ENCODE measurements at regions not wholly inside any gene's neighbourhood (a gene's known extent, or its start where the extent isn't known, plus 50 kb on each side); places are given as distances from the start of the nearest gene placed in this dataset.

- no peak overlapping the region for H3K9ac ChIP-seq (ENCODE audit: insufficient read depth in 1 of 2, low read length in 2 of 2)
- no peak overlapping the region for H3K4me3 ChIP-seq
- no peaks in the 10 kb centered on the region for H3K36me3 ChIP-seq (ENCODE audit: control insufficient read depth in 4 of 4, insufficient read depth in 4 of 4, low read length in 4 of 4)
- TF ChIP-seq CTCF (IDR thresholded peaks at IDR 0.05; ENCODE audit: control extremely low read depth, extremely low read depth), result no peak
- WGBS, 2 donors, result 71 to 75% methylated on average over 3 of the region's 3 CpGs
- no peak for DNase-seq
- no peak for ATAC-seq (ENCODE audit: insufficient read depth, low FRiP score)
- H3K4me1 ChIP-seq (ENCODE audit: control insufficient read depth in 5 of 5, insufficient read depth in 5 of 5, low read length in 5 of 5), result no peaks in the 10 kb centered on the region
- H3K27me3 ChIP-seq (ENCODE audit: control insufficient read depth in 3 of 3, insufficient read depth in 3 of 3, low read length in 2 of 3), result no peaks in the 10 kb centered on the region
- H3K27ac ChIP-seq (ENCODE audit: low read depth in 1 of 2, low read length in 1 of 2), result no peak overlapping the region
- no peaks in the 10 kb centered on the region for H3K9me3 ChIP-seq (ENCODE audit: control insufficient read depth in 4 of 4, insufficient read depth in 3 of 4, low read length in 3 of 4)
Measured at GRCh38 chr9:84587153-84587552, 82.4 kb upstream of the NTRK2 start.

- Histone ChIP-seq H3K9me3 (ENCODE audit: control insufficient read depth in 4 of 4, insufficient read depth in 3 of 4, low read length in 3 of 4) (peaks cover 0 to 2% (median 0%) of the 10 kb centered on the region in 4 donors), H3K4me1 (ENCODE audit: control insufficient read depth in 5 of 5, insufficient read depth in 5 of 5, low read length in 5 of 5) (no peaks in the 10 kb centered on the region), H3K36me3 (ENCODE audit: control insufficient read depth in 4 of 4, insufficient read depth in 4 of 4, low read length in 4 of 4) (no peaks in the 10 kb centered on the region), H3K27me3 (ENCODE audit: control insufficient read depth in 3 of 3, insufficient read depth in 3 of 3, low read length in 2 of 3) (no peaks in the 10 kb centered on the region), H3K9ac (ENCODE audit: insufficient read depth in 1 of 2, low read length in 2 of 2) (no peak overlapping the region), H3K4me3 (no peak overlapping the region), H3K27ac (ENCODE audit: low read depth in 1 of 2, low read length in 1 of 2) (no peak overlapping the region)
- TF ChIP-seq CTCF (IDR thresholded peaks at IDR 0.05; ENCODE audit: control extremely low read depth, extremely low read depth), result no peak
- no peak for DNase-seq
- peak; percentile 59 for ATAC-seq (ENCODE audit: insufficient read depth, low FRiP score)
- WGBS, 2 donors, result 65 to 91% methylated on average over 1 of the region's 1 CpG
Measured at GRCh38 chr9:84589542-84589941, 80.0 kb upstream of the NTRK2 start.

GRCh38 chr9:84590706-84591105 lies 78.8 kb upstream of the NTRK2 start:
- no peak overlapping the region for H3K9ac ChIP-seq (ENCODE audit: insufficient read depth in 1 of 2, low read length in 2 of 2)
- no peak overlapping the region for H3K27ac ChIP-seq (ENCODE audit: low read depth in 1 of 2, low read length in 1 of 2)
- H3K4me1 ChIP-seq (ENCODE audit: control insufficient read depth in 5 of 5, insufficient read depth in 5 of 5, low read length in 5 of 5), result no peaks in the 10 kb centered on the region
- no peaks in the 10 kb centered on the region for H3K27me3 ChIP-seq (ENCODE audit: control insufficient read depth in 3 of 3, insufficient read depth in 3 of 3, low read length in 2 of 3)
- no peaks in the 10 kb centered on the region for H3K36me3 ChIP-seq (ENCODE audit: control insufficient read depth in 4 of 4, insufficient read depth in 4 of 4, low read length in 4 of 4)
- H3K9me3 ChIP-seq (ENCODE audit: control insufficient read depth in 4 of 4, insufficient read depth in 3 of 4, low read length in 3 of 4), result peaks cover 0 to 2% (median 0%) of the 10 kb centered on the region in 4 donors
- no peak overlapping the region for H3K4me3 ChIP-seq
- ATAC-seq (ENCODE audit: insufficient read depth, low FRiP score), result no peak
- WGBS, 2 donors, result 91 to 94% methylated on average over 4 of the region's 4 CpGs
- no peak for TF ChIP-seq CTCF (IDR thresholded peaks at IDR 0.05; ENCODE audit: control extremely low read depth, extremely low read depth)
- DNase-seq, result no peak

- Histone ChIP-seq H3K9me3 (ENCODE audit: control insufficient read depth in 4 of 4, insufficient read depth in 3 of 4, low read length in 3 of 4) (peaks cover 0 to 2% (median 0%) of the 10 kb centered on the region in 4 donors), H3K27ac (ENCODE audit: low read depth in 1 of 2, low read length in 1 of 2) (no peak overlapping the region), H3K36me3 (ENCODE audit: control insufficient read depth in 4 of 4, insufficient read depth in 4 of 4, low read length in 4 of 4) (no peaks in the 10 kb centered on the region), H3K9ac (ENCODE audit: insufficient read depth in 1 of 2, low read length in 2 of 2) (no peak overlapping the region), H3K4me1 (ENCODE audit: control insufficient read depth in 5 of 5, insufficient read depth in 5 of 5, low read length in 5 of 5) (no peaks in the 10 kb centered on the region), H3K4me3 (no peak overlapping the region), H3K27me3 (ENCODE audit: control insufficient read depth in 3 of 3, insufficient read depth in 3 of 3, low read length in 2 of 3) (no peaks in the 10 kb centered on the region)
- ATAC-seq (ENCODE audit: insufficient read depth, low FRiP score), result no peak
- DNase-seq, result no peak
- no peak for TF ChIP-seq CTCF (IDR thresholded peaks at IDR 0.05; ENCODE audit: control extremely low read depth, extremely low read depth)
- WGBS, 2 donors, result 87 to 89% methylated on average over 4 of the region's 4 CpGs
Measured at GRCh38 chr9:84592918-84593317, 76.6 kb upstream of the NTRK2 start.

Data from lung (tissue), 11 donors.